ENCODE measurements at regions not wholly inside any gene's neighbourhood (a gene's known extent, or its start where the extent isn't known, plus 50 kb on each side); places are given as distances from the start of the nearest gene placed in this dataset.

DNA sequence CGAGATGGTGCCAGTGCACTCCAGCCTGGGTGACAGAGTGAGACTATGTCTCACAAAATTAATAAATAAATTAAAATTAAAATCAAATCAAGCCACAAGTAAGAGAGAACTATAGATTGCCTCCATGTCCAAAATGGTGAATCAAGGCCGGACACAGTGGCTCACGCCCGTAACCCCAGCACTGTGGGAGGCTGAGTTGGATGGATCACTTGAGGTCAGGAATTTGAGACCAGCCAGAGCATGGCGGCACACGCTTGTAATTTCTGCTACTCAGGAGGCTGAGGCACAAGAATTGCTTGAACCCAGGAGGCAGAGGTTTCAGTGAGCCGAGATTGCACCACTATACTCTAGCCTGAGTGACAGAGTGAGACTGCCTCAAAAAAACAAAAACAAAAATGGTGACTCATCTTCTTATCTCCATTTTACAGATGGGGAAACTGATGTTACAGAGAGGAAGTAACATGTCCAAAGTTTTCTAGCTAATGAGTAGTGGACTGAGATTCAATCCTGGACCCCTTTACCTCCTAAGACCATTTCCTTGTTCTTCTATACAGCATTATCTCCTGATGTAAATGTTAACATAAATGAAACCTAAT, 99.0 kb upstream of the HNRNPU start (continued):
- 0 out of 2 replicates have a peak, but pooled peaks have one; percentile 39 for TF ChIP-seq ZNF766 (CRISPR knock-in tag; conservative IDR thresholded peaks at IDR 0.05)
- TF ChIP-seq EGR1 (conservative IDR thresholded peaks at IDR 0.05) = no peak
- TF ChIP-seq, protein P1, sequence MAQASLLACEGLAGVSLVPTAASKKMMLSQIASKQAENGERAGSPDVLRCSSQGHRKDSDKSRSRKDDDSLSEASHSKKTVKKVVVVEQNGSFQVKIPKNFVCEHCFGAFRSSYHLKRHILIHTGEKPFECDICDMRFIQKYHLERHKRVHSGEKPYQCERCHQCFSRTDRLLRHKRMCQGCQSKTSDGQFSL (CRISPR knock-in tag; IDR thresholded peaks at IDR 0.05) = no peak
- TF ChIP-seq, protein P1 (tag; IDR thresholded peaks at IDR 0.05) = no peak
- TF ChIP-seq TAL1 (IDR thresholded peaks at IDR 0.05) = peak; percentile 60
- TF ChIP-seq, protein P2, sequence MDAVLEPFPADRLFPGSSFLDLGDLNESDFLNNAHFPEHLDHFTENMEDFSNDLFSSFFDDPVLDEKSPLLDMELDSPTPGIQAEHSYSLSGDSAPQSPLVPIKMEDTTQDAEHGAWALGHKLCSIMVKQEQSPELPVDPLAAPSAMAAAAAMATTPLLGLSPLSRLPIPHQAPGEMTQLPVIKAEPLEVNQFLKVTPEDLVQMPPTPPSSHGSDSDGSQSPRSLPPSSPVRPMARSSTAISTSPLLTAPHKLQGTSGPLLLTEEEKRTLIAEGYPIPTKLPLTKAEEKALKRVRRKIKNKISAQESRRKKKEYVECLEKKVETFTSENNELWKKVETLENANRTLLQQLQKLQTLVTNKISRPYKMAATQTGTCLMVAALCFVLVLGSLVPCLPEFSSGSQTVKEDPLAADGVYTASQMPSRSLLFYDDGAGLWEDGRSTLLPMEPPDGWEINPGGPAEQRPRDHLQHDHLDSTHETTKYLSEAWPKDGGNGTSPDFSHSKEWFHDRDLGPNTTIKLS (IDR thresholded peaks at IDR 0.05; ENCODE audit: borderline replicate concordance, low read depth) = no peak
- TF ChIP-seq ETS2 (tag; IDR thresholded peaks at IDR 0.05; ENCODE audit: borderline replicate concordance, poor library complexity, severe bottlenecking) = no peak
- no peak for TF ChIP-seq ZNF239 (CRISPR knock-in tag; IDR thresholded peaks at IDR 0.05)
- no peak for TF ChIP-seq NFRKB (IDR thresholded peaks at IDR 0.05; ENCODE audit: low read depth)
- TF ChIP-seq STAG1 (CRISPR knock-in tag; IDR thresholded peaks at IDR 0.05; ENCODE audit: borderline replicate concordance) = no peak
- no peak for TF ChIP-seq POU5F1 (IDR thresholded peaks at IDR 0.05; ENCODE audit: borderline replicate concordance, low read depth, low read length, partially characterized antibody)
- TF ChIP-seq CBX3 (IDR thresholded peaks at IDR 0.05; ENCODE audit: borderline replicate concordance in 1 of 2, low read length in 2 of 2) = no peak
- no peak for TF ChIP-seq PTTG1 (tag; IDR thresholded peaks at IDR 0.05; ENCODE audit: low read depth)
- no peak for TF ChIP-seq DACH1 (IDR thresholded peaks at IDR 0.05; ENCODE audit: partially characterized antibody)
- TF ChIP-seq MYNN (IDR thresholded peaks at IDR 0.05) = no peak
- TF ChIP-seq MYNN (CRISPR knock-in tag; IDR thresholded peaks at IDR 0.05) = no peak
- TF ChIP-seq TGIF2 (CRISPR knock-in tag; IDR thresholded peaks at IDR 0.05) = no peak
- TF ChIP-seq, protein P3, sequence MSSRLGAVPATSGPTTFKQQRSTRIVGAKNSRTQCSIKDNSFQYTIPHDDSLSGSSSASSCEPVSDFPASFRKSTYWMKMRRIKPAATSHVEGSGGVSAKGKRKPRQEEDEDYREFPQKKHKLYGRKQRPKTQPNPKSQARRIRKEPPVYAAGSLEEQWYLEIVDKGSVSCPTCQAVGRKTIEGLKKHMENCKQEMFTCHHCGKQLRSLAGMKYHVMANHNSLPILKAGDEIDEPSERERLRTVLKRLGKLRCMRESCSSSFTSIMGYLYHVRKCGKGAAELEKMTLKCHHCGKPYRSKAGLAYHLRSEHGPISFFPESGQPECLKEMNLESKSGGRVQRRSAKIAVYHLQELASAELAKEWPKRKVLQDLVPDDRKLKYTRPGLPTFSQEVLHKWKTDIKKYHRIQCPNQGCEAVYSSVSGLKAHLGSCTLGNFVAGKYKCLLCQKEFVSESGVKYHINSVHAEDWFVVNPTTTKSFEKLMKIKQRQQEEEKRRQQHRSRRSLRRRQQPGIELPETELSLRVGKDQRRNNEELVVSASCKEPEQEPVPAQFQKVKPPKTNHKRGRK (tag; IDR thresholded peaks at IDR 0.05) = no peak
- TF ChIP-seq ZNF696 (CRISPR knock-in tag; conservative IDR thresholded peaks at IDR 0.05) = no peak
- TF ChIP-seq SP1 (CRISPR knock-in tag; IDR thresholded peaks at IDR 0.05) = 0 out of 2 replicates have a peak, but pooled peaks have one; percentile 16
- no peak for TF ChIP-seq HDGF (IDR thresholded peaks at IDR 0.05)
- 0 out of 2 replicates have a peak, but pooled peaks have one; percentile 39 for TF ChIP-seq MTA3 (IDR thresholded peaks at IDR 0.05; ENCODE audit: borderline replicate concordance)
- TF ChIP-seq SRSF3 (IDR thresholded peaks at IDR 0.05; ENCODE audit: insufficient read depth, low read length) = no peak
- TF ChIP-seq YBX1 (IDR thresholded peaks at IDR 0.05) = no peak
- no peak for TF ChIP-seq ZNF282 (CRISPR knock-in tag; IDR thresholded peaks at IDR 0.05)
- TF ChIP-seq, protein P4, sequence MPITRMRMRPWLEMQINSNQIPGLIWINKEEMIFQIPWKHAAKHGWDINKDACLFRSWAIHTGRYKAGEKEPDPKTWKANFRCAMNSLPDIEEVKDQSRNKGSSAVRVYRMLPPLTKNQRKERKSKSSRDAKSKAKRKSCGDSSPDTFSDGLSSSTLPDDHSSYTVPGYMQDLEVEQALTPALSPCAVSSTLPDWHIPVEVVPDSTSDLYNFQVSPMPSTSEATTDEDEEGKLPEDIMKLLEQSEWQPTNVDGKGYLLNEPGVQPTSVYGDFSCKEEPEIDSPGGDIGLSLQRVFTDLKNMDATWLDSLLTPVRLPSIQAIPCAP (CRISPR knock-in tag; IDR thresholded peaks at IDR 0.05; ENCODE audit: borderline replicate concordance) = no peak
- TF ChIP-seq HEY1 (CRISPR knock-in tag; IDR thresholded peaks at IDR 0.05; ENCODE audit: borderline replicate concordance) = no peak

Data from K562 (cell line).